ENCODE measurements at regions not wholly inside any gene's neighbourhood (a gene's known extent, or its start where the extent isn't known, plus 50 kb on each side); places are given as distances from the start of the nearest gene placed in this dataset.
A peak's percentile ranks its signal among the peaks of the same experiment; 100 is the strongest.

DNA sequence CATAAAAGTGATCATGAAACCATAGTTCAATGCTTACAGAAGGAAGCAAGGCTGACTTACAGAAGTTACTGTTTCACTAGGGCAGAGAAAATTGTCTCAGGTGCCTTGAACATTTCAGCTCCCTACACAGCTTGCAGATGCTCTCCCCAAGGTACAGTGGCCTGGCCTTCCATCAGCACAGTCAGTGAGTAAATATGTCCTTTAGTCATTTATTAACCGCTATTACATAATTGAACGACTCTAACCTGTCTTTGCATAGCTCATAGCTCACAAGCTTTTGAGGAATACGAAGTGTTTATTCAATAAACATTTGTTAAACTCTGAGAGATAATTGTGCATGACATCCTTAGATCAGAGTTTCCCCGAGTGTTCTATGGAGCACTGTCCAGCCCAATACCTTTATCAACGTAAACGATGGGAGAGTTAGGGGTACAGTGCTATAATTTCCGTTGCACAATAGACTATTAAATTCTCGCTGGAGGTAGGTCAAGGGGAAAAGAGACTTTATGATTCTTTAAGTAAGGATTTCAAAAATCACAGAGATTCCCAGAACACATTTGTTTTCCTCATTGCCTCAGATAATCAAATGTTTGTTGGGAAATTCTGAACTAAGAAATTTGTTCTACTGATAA is 677.8 kb downstream of the TSN start:
- DNase-seq, result no peak

GRCh38 chr2:122445003-122445402 is 689.6 kb downstream of the TSN start:
- DNase-seq, result no peak

DNA sequence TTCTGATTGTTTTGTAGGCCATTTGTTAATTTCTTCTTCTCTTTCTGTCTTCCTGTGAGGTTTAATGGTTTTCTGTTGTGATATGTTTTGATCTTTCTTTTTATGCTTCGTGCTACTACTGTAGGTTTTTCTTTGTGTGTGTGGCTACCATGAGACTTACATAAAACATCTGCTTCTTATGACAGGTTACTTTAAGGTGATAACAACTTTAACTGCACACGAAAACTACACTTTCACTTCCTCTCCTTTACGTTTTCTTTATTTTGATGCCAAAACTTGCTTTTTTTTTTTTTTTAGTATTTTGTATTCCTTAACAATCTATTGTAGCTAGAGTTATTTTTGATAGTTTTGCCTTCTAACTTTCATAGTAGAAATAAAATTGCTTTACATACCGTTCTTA is 691.3 kb downstream of the TSN start:
- DNase-seq, result no peak

DNA sequence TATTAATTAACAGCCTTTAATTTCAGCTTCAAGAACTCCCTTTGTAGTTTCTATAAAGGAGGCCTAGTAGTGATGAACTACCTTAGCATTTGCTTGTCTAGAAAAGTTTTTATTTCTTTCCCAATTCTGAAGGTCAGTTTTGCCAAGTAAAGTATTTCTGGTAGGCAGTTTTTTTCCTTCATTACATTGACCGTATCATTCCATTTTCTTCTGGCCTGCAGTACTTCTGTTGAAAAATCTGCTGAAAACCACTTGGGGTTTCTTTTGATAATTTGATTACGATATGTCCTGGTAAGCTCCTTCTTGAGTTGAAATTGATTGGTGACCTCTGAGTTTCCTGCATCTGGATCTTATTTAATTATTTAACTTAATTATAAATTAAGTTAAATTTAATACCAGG is 691.8 kb downstream of the TSN start:
- DNase-seq, result no peak

DNA sequence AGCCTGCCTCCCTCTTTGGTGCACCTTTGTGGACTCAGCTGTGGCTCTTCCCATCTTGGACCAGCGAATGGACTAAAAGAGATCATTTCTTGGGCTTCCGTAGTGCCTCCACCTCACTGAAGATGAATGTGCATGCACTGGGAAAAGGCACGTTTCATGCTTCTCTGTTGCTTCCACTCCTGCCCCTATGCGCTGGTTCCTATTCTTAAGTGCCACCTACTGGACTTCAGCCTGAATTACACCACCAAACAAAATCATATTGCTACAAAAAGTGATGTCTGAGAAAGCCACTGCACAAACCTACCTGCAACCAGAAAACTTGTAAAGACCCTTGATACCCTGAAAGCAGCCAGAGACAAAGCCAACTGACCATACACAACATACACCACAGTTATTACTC is 695.6 kb downstream of the TSN start:
- DNase-seq, result peak in 1 of 5 experiments; percentile 19

- no peak for DNase-seq
Measured at GRCh38 chr2:122451697-122452096, 696.2 kb downstream of the TSN start.

GRCh38 chr2:122469147-122469546 is 713.7 kb downstream of the TSN start:
- DNase-seq, result no peak

- DNase-seq, result no peak
Measured at GRCh38 chr2:122471753-122472152, 716.3 kb downstream of the TSN start.

GRCh38 chr2:122478117-122478516 is 722.7 kb downstream of the TSN start:
- DNase-seq, result no peak

GRCh38 chr2:122478771-122479170 is 723.3 kb downstream of the TSN start:
- DNase-seq, result no peak

- no peak for DNase-seq
Measured at GRCh38 chr2:122480501-122481243, 725.2 kb downstream of the TSN start.

GRCh38 chr2:122481244-122481622 is 725.8 kb downstream of the TSN start:
- no peak for DNase-seq

DNA sequence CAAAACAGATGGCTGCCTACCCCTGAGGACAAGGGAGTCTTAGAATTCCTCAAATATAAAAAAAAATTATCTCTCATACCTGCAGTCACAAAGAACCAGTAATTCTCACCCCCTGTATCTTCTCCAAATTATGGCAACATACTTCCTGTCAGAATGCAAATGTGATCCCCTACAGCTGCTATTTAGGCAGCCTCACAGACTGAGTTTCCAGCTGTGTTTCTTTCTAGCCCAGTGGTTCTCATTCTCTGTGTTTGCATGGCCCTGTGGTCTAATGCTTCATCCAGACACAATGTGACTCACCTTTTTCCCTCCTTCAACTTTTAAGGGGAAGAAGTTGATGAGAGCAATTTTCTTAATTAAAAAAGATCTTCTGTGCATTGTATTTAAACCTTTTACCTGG is 726.3 kb downstream of the TSN start:
- no peak for DNase-seq

DNA sequence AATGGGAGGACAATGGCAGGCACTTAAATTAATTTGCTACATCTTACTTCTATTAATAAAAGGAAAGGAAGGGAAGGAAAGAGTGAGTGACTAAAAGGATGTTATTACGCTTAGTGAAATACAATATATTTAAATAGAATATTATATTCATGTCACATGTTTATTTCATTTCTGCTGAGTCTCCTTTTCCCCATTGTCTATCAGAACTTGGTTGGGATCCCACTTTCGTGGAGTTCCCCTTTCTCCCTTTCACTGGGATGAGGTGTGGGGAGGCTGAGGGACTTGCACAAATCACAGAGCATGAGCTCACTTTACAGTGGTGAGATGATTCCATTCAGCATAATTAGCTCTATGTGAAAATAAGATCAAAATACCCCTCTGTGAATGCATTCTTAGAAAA is 730.6 kb downstream of the TSN start:
- DNase-seq, result no peak

DNA sequence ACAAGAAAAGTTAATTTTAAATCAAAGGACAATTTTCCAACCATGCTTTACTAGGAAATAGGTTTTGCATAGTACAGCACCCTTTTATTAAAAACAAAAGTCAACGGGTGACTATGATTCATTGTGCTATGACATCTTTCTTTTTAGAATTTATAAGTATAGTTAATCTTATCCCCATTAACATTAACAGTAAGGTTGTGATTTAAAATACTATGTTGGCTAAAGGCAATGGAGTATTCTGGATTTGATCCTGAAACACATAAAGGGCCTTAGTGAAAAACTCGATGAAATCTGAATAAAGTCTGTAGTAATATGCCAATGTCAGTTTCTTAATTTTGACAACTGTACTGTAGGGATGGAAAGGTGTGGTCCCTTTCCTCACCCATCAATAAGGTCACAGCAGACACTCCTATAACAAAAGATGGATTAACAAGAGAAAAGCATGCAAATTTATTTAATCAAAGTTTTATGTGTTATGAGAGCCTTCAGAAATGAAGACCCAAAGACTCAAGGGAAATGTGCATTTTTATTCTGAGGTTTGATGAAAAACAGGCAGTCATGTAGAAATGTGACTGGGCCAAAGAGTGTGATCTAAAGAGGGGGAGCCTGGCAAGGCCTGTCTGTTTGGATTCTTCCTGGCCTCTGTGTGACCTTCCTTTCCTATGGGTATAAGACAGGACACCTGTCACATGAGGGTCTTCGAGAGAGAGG is 731.4 kb downstream of the TSN start:
- DNase-seq, result no peak

GRCh38 chr2:122491011-122491410 is 735.6 kb downstream of the TSN start:
- DNase-seq, result no peak

- DNase-seq, result no peak
Measured at GRCh38 chr2:122500316-122501105, 745.1 kb downstream of the TSN start.

DNA sequence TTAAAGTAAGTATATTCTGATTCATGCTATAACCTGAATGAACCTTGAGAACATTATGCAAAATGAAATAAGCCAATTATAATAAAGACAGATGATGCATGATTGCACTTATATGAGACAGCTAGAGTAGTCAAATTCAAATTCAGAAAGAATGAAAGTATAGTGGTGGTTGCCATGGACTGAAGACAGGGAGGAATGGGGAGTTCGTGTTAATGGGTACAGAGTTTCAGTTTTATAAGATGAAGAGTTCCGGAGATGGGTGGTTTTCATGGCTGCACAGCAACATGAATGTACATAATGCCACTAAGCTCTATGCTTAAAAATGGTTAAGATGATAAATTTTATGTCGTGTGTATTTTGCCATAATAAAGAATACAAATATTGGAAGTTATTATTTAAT is 751.2 kb downstream of the TSN start:
- DNase-seq, result no peak

GRCh38 chr2:122507261-122507660 is 751.8 kb downstream of the TSN start:
- no peak for DNase-seq

- no peak for DNase-seq
Measured at GRCh38 chr2:122512091-122512490, 756.6 kb downstream of the TSN start.

GRCh38 chr2:122514451-122514996 is 759.1 kb downstream of the TSN start:
- DNase-seq, result no peak

GRCh38 chr2:122515731-122516290 is 760.4 kb downstream of the TSN start:
- DNase-seq, result no peak

DNA sequence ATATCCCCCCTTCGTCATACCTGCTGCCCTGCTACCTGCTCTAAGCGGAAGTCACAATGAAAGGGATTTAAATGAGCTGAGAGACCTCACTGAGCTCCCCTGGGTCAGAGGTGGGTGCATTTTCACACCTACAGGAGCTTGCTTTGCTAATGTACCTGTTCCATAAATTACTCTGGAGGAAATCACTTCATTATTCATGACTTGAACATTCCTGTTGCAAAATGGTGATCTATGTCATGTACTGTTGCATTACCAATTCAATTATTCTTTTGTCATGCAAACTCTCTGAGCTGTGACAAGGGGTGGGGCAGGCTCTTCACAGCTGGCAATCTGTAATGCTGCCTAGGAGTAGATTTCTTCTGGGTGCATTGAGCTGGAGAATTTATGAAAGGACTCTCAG is 761.3 kb downstream of the TSN start:
- no peak for DNase-seq

All from T-helper 2 cell (primary cell).